ENCODE measurements at regions not wholly inside any gene's neighbourhood (a gene's known extent, or its start where the extent isn't known, plus 50 kb on each side); places are given as distances from the start of the nearest gene placed in this dataset.

DNA sequence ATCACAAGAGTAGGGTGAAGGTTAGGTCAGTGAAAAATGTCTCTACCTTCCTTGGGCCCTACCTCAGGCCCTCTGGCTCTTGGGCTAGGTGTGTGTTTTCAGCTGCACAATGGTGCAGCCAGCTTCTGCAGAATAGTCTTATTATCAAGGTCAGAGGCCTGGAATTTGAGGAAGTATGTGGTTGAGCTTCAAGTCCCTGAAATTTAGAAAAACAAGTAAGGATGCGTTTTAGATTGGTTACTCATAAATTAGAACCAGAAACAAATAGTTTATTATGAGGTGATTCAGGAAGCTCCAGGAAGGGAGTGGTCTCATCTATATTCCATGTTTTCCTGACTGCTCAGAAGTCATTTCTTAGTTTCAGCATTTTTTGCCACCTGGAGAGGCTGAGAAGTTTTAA is 204.2 kb upstream of the CELF4 start:
- TF ChIP-seq EP300 (IDR thresholded peaks at IDR 0.05) (no peak), POLR2A (IDR thresholded peaks at IDR 0.05) (no peak)
- TF ChIP-seq, protein P1, sequence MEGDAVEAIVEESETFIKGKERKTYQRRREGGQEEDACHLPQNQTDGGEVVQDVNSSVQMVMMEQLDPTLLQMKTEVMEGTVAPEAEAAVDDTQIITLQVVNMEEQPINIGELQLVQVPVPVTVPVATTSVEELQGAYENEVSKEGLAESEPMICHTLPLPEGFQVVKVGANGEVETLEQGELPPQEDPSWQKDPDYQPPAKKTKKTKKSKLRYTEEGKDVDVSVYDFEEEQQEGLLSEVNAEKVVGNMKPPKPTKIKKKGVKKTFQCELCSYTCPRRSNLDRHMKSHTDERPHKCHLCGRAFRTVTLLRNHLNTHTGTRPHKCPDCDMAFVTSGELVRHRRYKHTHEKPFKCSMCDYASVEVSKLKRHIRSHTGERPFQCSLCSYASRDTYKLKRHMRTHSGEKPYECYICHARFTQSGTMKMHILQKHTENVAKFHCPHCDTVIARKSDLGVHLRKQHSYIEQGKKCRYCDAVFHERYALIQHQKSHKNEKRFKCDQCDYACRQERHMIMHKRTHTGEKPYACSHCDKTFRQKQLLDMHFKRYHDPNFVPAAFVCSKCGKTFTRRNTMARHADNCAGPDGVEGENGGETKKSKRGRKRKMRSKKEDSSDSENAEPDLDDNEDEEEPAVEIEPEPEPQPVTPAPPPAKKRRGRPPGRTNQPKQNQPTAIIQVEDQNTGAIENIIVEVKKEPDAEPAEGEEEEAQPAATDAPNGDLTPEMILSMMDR (IDR thresholded peaks at IDR 0.05) = no peak

Measured in ovary (tissue), 3 donors.